SK-N-SH (cell line): ENCODE measurements at regions not wholly inside any gene's neighbourhood (a gene's known extent, or its start where the extent isn't known, plus 50 kb on each side); places are given as distances from the start of the nearest gene placed in this dataset.
A peak's percentile ranks its signal among the peaks of the same experiment; 100 is the strongest.

Experiments
- CTCF ChIA-PET: fragments of 300-600, 350-600 bp; formaldehyde crosslinking; extraction: SDS; loops from one replicate; lab custom pipeline; 2021; lab: Yijun Ruan, JAX
- POLR2A ChIA-PET: fragments of 350-600 bp; sonication (Branson Sonifier 250); formaldehyde crosslinking; extraction: SDS; loops from one replicate; lab custom pipeline; 2020; ENCODE audit warnings: antibody characterized with exemption, inconsistent platforms; lab: Yijun Ruan, JAX
- DNase-seq: peaks from one replicate; pipeline ENCODE4 v3.0.0; 2012
- H2AFZ ChIP-seq: fragments of 200-600 bp; sonication (generic); 2 replicates; pipeline ENCODE4 v1.8.1; 2016; ENCODE audit warnings: antibody characterized with exemption, mild to moderate bottlenecking, low read depth
- H3F3A ChIP-seq: fragments of 200-600 bp; sonication (generic); replicated peaks from 2 replicates; pipeline ENCODE3; 2016; ENCODE audit warnings: antibody characterized with exemption, mild to moderate bottlenecking; ENCODE audit not compliant: insufficient read depth
- H3K27ac ChIP-seq, 2 experiments: fragments of 200-500 bp in 1 of 2; fragments of 200-600 bp in 1 of 2; sonication (Bioruptor generic) in 1 of 2; sonication (generic), shearing (Covaris generic) in 1 of 2; 2 replicates each; pipeline versions ENCODE4 v1.5.1 to v1.6.1; 2014 to 2016; ENCODE audit warnings: low read depth in 2 of 2, inconsistent platforms in 1 of 2, low read length in 1 of 2, mild to moderate bottlenecking in 1 of 2, mixed read lengths in 1 of 2
- H3K27me3 ChIP-seq: fragments of 200-600 bp; sonication (generic), shearing (Covaris generic); 2 replicates; pipeline ENCODE4 v1.6.1; 2016; ENCODE audit warnings: mixed run types; ENCODE audit not compliant: insufficient read depth
- H3K36me3 ChIP-seq, 2 experiments: fragments of 200-500 bp in 1 of 2; fragments of 200-600 bp in 1 of 2; sonication (Bioruptor generic) in 1 of 2; sonication (generic) in 1 of 2; replicated peaks in 1 of 2; 2 replicates each; pipeline versions ENCODE3 to v1.5.1; 2014 to 2016; ENCODE audit warnings: low read length in 1 of 2, mild to moderate bottlenecking in 1 of 2; ENCODE audit not compliant: insufficient read depth in 2 of 2, control insufficient read depth in 1 of 2
- H3K4me1 ChIP-seq, 2 experiments: fragments of 200-500 bp in 1 of 2; fragments of 200-600 bp in 1 of 2; sonication (Bioruptor generic) in 1 of 2; sonication (generic), shearing (Covaris generic) in 1 of 2; 2 replicates each; pipeline versions ENCODE4 v1.5.1 to v1.6.1; 2014 to 2016; ENCODE audit warnings: low read depth in 1 of 2, low read length in 1 of 2, mixed run types in 1 of 2; ENCODE audit not compliant: insufficient read depth in 2 of 2, control insufficient read depth in 1 of 2
- H3K4me2 ChIP-seq: fragments of 200-600 bp; sonication (generic), shearing (Covaris generic); 2 replicates; pipeline ENCODE4 v1.6.1; 2017; ENCODE audit warnings: mixed run types
- H3K4me3 ChIP-seq, 2 experiments: fragments of 200-500 bp in 1 of 2; fragments of 200-600 bp in 1 of 2; sonication (Bioruptor generic) in 1 of 2; sonication (generic), shearing (Covaris generic) in 1 of 2; 2 replicates each; pipeline versions ENCODE4 v1.5.1 to v1.8.1; 2014 to 2016; ENCODE audit warnings: low read depth in 2 of 2, inconsistent platforms in 1 of 2, low read length in 1 of 2, mild to moderate bottlenecking in 1 of 2, mixed read lengths in 1 of 2, moderate library complexity in 1 of 2
- H3K79me2 ChIP-seq: fragments of 200-600 bp; sonication (generic); 2 replicates; pipeline ENCODE4 v1.8.1; 2017; ENCODE audit warnings: mild to moderate bottlenecking; ENCODE audit not compliant: insufficient read depth
- H3K9ac ChIP-seq: fragments of 200-600 bp; sonication (generic); 2 replicates; pipeline ENCODE4 v1.6.1; 2017; ENCODE audit warnings: mixed run types
- H3K9me2 ChIP-seq: fragments of 200-600 bp; sonication (generic); 2 replicates; pipeline ENCODE4 v1.6.1; 2017; ENCODE audit warnings: mixed run types
- H3K9me3 ChIP-seq: fragments of 200-600 bp; sonication (generic); 2 replicates; pipeline ENCODE4 v1.6.1; 2017; ENCODE audit warnings: mixed run types, mild to moderate bottlenecking, moderate library complexity
- H4K20me1 ChIP-seq: fragments of 200-600 bp; sonication (generic); 2 replicates; pipeline ENCODE4 v1.6.1; 2017; ENCODE audit warnings: mild to moderate bottlenecking, mixed run types; ENCODE audit not compliant: insufficient read depth
- CHD2 ChIP-seq: fragments of 150-350 bp; IDR thresholded peaks from 2 replicates; pipeline ENCODE4 v1.6.1; 2018; ENCODE audit warnings: low read length; ENCODE audit not compliant: partially characterized antibody
- FOSL2 ChIP-seq: IDR thresholded peaks from 2 replicates; pipeline ENCODE4 v1.4.0; 2012; ENCODE audit warnings: low read depth, mild to moderate bottlenecking, moderate library complexity, borderline replicate concordance
- GATA2 ChIP-seq: sonication (generic); formaldehyde crosslinking; IDR thresholded peaks from 2 replicates; pipeline ENCODE4 v1.5.0; 2020; ENCODE audit warnings: mild to moderate bottlenecking, missing genetic modification reagents
- JUND ChIP-seq: IDR thresholded peaks from 2 replicates; pipeline ENCODE4 v1.4.0; 2012
- MEF2A ChIP-seq: IDR thresholded peaks from 2 replicates; pipeline ENCODE4 v1.4.0; 2012; ENCODE audit warnings: low read depth, borderline replicate concordance
- MXI1 ChIP-seq: IDR thresholded peaks from 2 replicates; pipeline ENCODE4 v1.6.1; 2012; ENCODE audit warnings: mild to moderate bottlenecking, low read depth, low read length, improper control_type of control experiment
- NFIC ChIP-seq: IDR thresholded peaks from 2 replicates; pipeline ENCODE4 v1.4.0; 2012; ENCODE audit warnings: borderline replicate concordance
- NRF1 ChIP-seq: IDR thresholded peaks from 2 replicates; pipeline ENCODE4 v1.6.1; 2012; ENCODE audit warnings: low read depth, mild to moderate bottlenecking, low read length
- RAD21 ChIP-seq: IDR thresholded peaks from 2 replicates; pipeline ENCODE4 v1.6.1; 2012; ENCODE audit warnings: mild to moderate bottlenecking, low read length
- RCOR1 ChIP-seq: fragments of 150-350 bp; IDR thresholded peaks from 2 replicates; pipeline ENCODE4 v1.6.1; 2017; ENCODE audit warnings: antibody characterized with exemption, low read length
- RFX5 ChIP-seq: IDR thresholded peaks from 2 replicates; pipeline ENCODE4 v1.6.1; 2012; ENCODE audit warnings: mild to moderate bottlenecking, improper control_type of control experiment, low read length
- USF1 ChIP-seq: IDR thresholded peaks from 2 replicates; pipeline ENCODE4 v1.4.0; 2012; ENCODE audit warnings: low read depth, borderline replicate concordance
- YY1 ChIP-seq: IDR thresholded peaks from 2 replicates; pipeline ENCODE4 v1.4.0; 2012; ENCODE audit warnings: low read depth, mild to moderate bottlenecking
- WGBS: methylation state at CpG from one replicate; pipeline ENCODE4 v1.1.6; 2017; ENCODE audit warnings: low lambda C conversion rate; 5-methylcytosine and 5-hydroxymethylcytosine counted together

- 27% methylated on average over 1 of the region's 1 CpG for WGBS
- CTCF ChIA-PET = interaction anchor here (1.0 to 1.6 kb wide), 2 partner anchors 17 to 81 kb away, joined by 3 read pairs; no protein-coding TSS in a partner anchor
These were observed 154.9 kb upstream of the TIAM1 start for GRCh38 chr21:31498985-31499384.

GRCh38 chr21:31497914-31498313 is 153.9 kb upstream of the TIAM1 start:
- Histone ChIP-seq H3K79me2 (no peaks in the 10 kb centered on the region), H3K4me3 (no peak overlapping the region), H3K9me3 (no peaks in the 10 kb centered on the region), H3K9me2 (no peaks in the 10 kb centered on the region)
- POLR2A ChIA-PET = no interaction called here
- 32% methylated on average over 3 of the region's 3 CpGs for WGBS
- TF ChIP-seq MEF2A (no peak), MXI1 (peak; percentile 45; the same call in 1 of the 2 replicates)
- TF ChIP-seq, all 33 proteins: peak for 1
- H3K4me2 ChIP-seq = no peak overlapping the region
- no peak overlapping the region for H2AFZ ChIP-seq
- H3K9ac ChIP-seq = no peak overlapping the region
- no peaks in the 10 kb centered on the region for H3K36me3 ChIP-seq
- CTCF ChIA-PET = interaction anchor here (0.8 to 1.6 kb wide), 2 partner anchors 18 to 38 kb away, joined by 3 to 4 read pairs; no protein-coding TSS in a partner anchor
- no peak overlapping the region for H3K27ac ChIP-seq
- no peaks in the 10 kb centered on the region for H4K20me1 ChIP-seq
- no peaks in the 10 kb centered on the region for H3F3A ChIP-seq
- no peak for DNase-seq
- no peaks in the 10 kb centered on the region for H3K27me3 ChIP-seq
- peaks cover 0 to 6% of the 10 kb centered on the region in 2 experiments; a peak in 1 of 4 replicates for H3K4me1 ChIP-seq

More at GRCh38 chr21:31498985-31499384, 154.9 kb upstream of the TIAM1 start:
- no peak overlapping the region for H3K27ac ChIP-seq
- H3K4me3 ChIP-seq = no peak overlapping the region
- no peak overlapping the region for H3K4me2 ChIP-seq
- POLR2A ChIA-PET = no interaction called here
- no peaks in the 10 kb centered on the region for H3F3A ChIP-seq
- no peaks in the 10 kb centered on the region for H3K9me3 ChIP-seq
- DNase-seq = no peak
- no peaks in the 10 kb centered on the region for H3K9me2 ChIP-seq
- H3K4me1 ChIP-seq = peaks cover 0 to 6% of the 10 kb centered on the region in 2 experiments; a peak in 1 of 4 replicates
- H3K36me3 ChIP-seq = no peaks in the 10 kb centered on the region
- H3K79me2 ChIP-seq = no peaks in the 10 kb centered on the region
- H3K9ac ChIP-seq = no peak overlapping the region
- TF ChIP-seq GATA2 (CRISPR knock-in tag) = no peak
- peak; percentile 30; the same call in 1 of the 2 replicates for TF ChIP-seq RAD21
- no peaks in the 10 kb centered on the region for H4K20me1 ChIP-seq
- H3K27me3 ChIP-seq = no peaks in the 10 kb centered on the region
- no peak overlapping the region for H2AFZ ChIP-seq

GRCh38 chr21:31493350-31493880 is 149.4 kb upstream of the TIAM1 start:
- Histone ChIP-seq H3K79me2 (no peaks in the 10 kb centered on the region), H3K9ac (no peak overlapping the region), H3K36me3 (no peaks in the 10 kb centered on the region), H3K9me3 (no peaks in the 10 kb centered on the region), H3K4me2 (no peak overlapping the region), H3K4me1 (peaks cover 0 to 6% of the 10 kb centered on the region in 2 experiments; a peak in 1 of 4 replicates), H3F3A (no peaks in the 10 kb centered on the region), H3K4me3 (no peak overlapping the region), H3K27me3 (no peaks in the 10 kb centered on the region), H4K20me1 (no peaks in the 10 kb centered on the region), H2AFZ (no peak overlapping the region), H3K27ac (no peak overlapping the region), H3K9me2 (no peaks in the 10 kb centered on the region)
- 53% methylated on average over 7 of the region's 7 CpGs for WGBS
- ChIA-PET POLR2A (no interaction called here), CTCF (interaction anchor here (0.6 kb wide), 1 partner anchor 889 kb away, joined by 3 read pairs; no protein-coding TSS in a partner anchor)
- no peak for TF ChIP-seq NFIC
- no peak for TF ChIP-seq CHD2
- no peak for TF ChIP-seq RFX5
- no peak for TF ChIP-seq YY1
- no peak for TF ChIP-seq USF1
- TF ChIP-seq NRF1 = no peak
- TF ChIP-seq RCOR1 = no peak
- no peak for TF ChIP-seq GATA2 (CRISPR knock-in tag)
- no peak for TF ChIP-seq JUND
- no peak for TF ChIP-seq FOSL2
- no peak for DNase-seq
